Esophagus muscularis mucosa (tissue), 4 donors: ENCODE measurements at regions not wholly inside any gene's neighbourhood (a gene's known extent, or its start where the extent isn't known, plus 50 kb on each side); places are given as distances from the start of the nearest gene placed in this dataset.

Experiments
- DNase-seq: peaks from one replicate; pipeline ENCODE4 v3.0.0-alpha.2; 2017; ENCODE audit errors: extremely low spot score
- H3K27ac ChIP-seq, 4 donors: fragments of 200-600 bp; sonication (generic); replicated peaks in 1 of 4; 1 replicate in 3 of 4; 2 replicates in 1 of 4; pipeline ENCODE4 v1.5.1; 2016 to 2019; ENCODE audit warnings: mild to moderate bottlenecking in 1 of 4
- H3K27me3 ChIP-seq, 4 donors: fragments of 200-600 bp; sonication (generic); one replicate each; pipeline versions ENCODE4 v1.5.1 to v1.6.0; 2016 to 2019
- H3K36me3 ChIP-seq, 4 donors: fragments of 200-600 bp; sonication (generic); one replicate each; pipeline ENCODE4 v1.5.1; 2016 to 2019
- H3K4me1 ChIP-seq, 4 donors: fragments of 200-600 bp; sonication (generic); one replicate each; pipeline ENCODE4 v1.5.1; 2016 to 2019
- H3K4me3 ChIP-seq, 4 donors: fragments of 200-600 bp; sonication (generic); 1 replicate in 2 of 4; 2 replicates in 2 of 4; pipeline ENCODE4 v1.5.1; 2016 to 2019; ENCODE audit warnings: mild to moderate bottlenecking in 4 of 4, moderate library complexity in 1 of 4
- H3K9me3 ChIP-seq, 4 donors: fragments of 200-600 bp; sonication (generic); 1 replicate in 3 of 4; 2 replicates in 1 of 4; pipeline ENCODE4 v1.5.1; 2016 to 2019
- EP300 ChIP-seq: sonication (generic); formaldehyde crosslinking; IDR thresholded peaks from one replicate; pipeline ENCODE4 v1.6.1; 2017; ENCODE audit warnings: antibody characterized with exemption
- POLR2A ChIP-seq: fragments of 450-650 bp; IDR thresholded peaks from one replicate; pipeline ENCODE4 v1.6.1; 2017; ENCODE audit warnings: antibody characterized with exemption, moderate library complexity, mild to moderate bottlenecking, low read depth
- POLR2AphosphoS5 ChIP-seq, 2 donors: sonication (generic); formaldehyde crosslinking; IDR thresholded peaks; one replicate each; pipeline ENCODE4 v1.6.1; 2017; ENCODE audit warnings: antibody characterized with exemption in 2 of 2
- WGBS: methylation state at CpG from one replicate; pipeline ENCODE4 v1.1.5; 2018; 5-methylcytosine and 5-hydroxymethylcytosine counted together
- intact Hi-C: fragments of 100-400 bp; cut with DNase I; formaldehyde crosslinking; loops from one replicate; pipeline ENCODE4 v1.15.1; 2023
- TF ChIP-seq, protein P1 (sequence below), 3 experiments: fragments of 200-600 bp in 2 of 3; fragments of 450-650 bp in 1 of 3; sonication (generic) in 2 of 3; IDR thresholded peaks; one replicate each; pipeline ENCODE4 v1.5.1; 2017 to 2019; ENCODE audit warnings: antibody characterized with exemption in 3 of 3, mild to moderate bottlenecking in 2 of 3, moderate library complexity in 1 of 3

DNA sequence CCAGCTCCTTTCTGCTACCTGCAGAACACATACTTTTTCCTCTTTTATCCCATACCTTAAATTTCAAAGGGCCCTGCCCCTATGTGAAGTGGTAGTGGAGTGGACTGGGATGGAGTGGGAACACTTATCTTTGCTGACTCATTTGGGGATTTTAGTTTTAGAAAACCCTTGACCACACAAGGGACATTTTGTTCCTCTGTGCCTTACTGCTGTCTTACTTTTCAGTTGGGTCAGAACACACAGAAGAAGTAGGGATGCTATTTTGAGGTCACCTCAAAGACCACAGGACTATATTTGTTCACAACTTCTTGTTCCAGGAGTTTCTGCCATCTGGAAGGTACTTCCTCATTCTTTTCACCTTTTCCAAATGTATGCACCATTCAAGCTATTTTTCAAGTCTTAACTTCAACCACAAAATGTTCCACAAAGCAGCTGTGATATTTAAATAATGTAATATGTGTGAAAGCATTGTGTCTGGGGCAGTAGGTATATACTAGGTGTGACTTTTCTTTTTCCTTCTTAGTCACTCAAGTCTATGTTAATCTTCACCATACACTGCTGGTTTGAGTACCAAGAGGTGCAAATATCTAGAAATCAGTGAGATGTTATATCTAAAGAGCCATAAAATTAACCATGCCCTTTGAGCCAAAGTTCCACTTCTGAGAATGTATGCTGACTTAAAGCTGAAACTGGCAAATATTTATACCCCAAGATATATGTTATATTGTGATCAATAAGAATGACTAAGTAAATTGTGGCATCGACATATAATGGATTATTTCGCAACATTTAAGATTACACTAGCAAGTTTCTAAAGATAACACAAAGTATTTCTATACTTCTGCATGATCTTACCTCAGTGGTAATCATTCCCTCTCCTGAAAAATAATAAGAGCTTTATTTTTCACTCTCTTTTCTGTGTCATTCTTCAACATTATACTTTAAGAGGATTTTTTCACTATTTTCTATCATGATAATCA is 308.5 kb downstream of the MRPL39 start:
- H3K9me3 ChIP-seq, result no peaks in the 10 kb centered on the region
- no peak overlapping the region for H3K4me3 ChIP-seq
- no peaks in the 10 kb centered on the region for H3K36me3 ChIP-seq
- WGBS, result 86% methylated on average over 2 of the region's 2 CpGs
- no peak for DNase-seq
- H3K27me3 ChIP-seq, result no peaks in the 10 kb centered on the region
- intact Hi-C loops, result no loop called here
- no peak for TF ChIP-seq POLR2AphosphoS5 (IDR thresholded peaks at IDR 0.05)
- TF ChIP-seq, protein P1, sequence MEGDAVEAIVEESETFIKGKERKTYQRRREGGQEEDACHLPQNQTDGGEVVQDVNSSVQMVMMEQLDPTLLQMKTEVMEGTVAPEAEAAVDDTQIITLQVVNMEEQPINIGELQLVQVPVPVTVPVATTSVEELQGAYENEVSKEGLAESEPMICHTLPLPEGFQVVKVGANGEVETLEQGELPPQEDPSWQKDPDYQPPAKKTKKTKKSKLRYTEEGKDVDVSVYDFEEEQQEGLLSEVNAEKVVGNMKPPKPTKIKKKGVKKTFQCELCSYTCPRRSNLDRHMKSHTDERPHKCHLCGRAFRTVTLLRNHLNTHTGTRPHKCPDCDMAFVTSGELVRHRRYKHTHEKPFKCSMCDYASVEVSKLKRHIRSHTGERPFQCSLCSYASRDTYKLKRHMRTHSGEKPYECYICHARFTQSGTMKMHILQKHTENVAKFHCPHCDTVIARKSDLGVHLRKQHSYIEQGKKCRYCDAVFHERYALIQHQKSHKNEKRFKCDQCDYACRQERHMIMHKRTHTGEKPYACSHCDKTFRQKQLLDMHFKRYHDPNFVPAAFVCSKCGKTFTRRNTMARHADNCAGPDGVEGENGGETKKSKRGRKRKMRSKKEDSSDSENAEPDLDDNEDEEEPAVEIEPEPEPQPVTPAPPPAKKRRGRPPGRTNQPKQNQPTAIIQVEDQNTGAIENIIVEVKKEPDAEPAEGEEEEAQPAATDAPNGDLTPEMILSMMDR (IDR thresholded peaks at IDR 0.05), result no peak
- no peak for TF ChIP-seq POLR2A
- TF ChIP-seq EP300, result no peak
- no peak overlapping the region for H3K27ac ChIP-seq
- no peaks in the 10 kb centered on the region for H3K4me1 ChIP-seq

DNA sequence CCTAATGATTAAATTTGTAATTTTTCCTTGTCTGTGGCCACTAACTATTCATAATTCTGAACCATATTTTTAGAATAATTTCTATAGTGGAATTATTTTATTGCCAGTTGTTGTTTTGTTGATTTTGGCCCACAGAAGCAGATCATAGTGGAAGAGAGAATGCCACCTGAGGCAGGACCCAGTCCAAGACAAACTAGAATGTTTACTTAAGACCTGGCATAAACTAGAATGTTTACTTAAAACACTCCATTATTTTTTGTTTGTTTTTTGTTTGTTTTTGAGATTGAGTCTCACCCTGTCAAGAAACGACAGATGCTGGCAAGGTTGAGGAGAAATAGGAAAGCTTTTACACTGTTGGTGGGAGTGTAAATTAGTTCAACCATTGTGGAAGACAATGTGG is 310.2 kb downstream of the MRPL39 start:
- H3K27me3 ChIP-seq, result no peaks in the 10 kb centered on the region
- no peaks in the 10 kb centered on the region for H3K4me1 ChIP-seq
- intact Hi-C loops, result no loop called here
- no peak overlapping the region for H3K27ac ChIP-seq
- no peak for DNase-seq
- H3K4me3 ChIP-seq, result no peak overlapping the region
- 89% methylated on average over 1 of the region's 1 CpG for WGBS
- no peak for TF ChIP-seq POLR2AphosphoS5 (IDR thresholded peaks at IDR 0.05)
- TF ChIP-seq, protein P1 (IDR thresholded peaks at IDR 0.05), result no peak
- TF ChIP-seq POLR2A, result no peak
- TF ChIP-seq EP300, result no peak
- no peaks in the 10 kb centered on the region for H3K9me3 ChIP-seq
- no peaks in the 10 kb centered on the region for H3K36me3 ChIP-seq

DNA sequence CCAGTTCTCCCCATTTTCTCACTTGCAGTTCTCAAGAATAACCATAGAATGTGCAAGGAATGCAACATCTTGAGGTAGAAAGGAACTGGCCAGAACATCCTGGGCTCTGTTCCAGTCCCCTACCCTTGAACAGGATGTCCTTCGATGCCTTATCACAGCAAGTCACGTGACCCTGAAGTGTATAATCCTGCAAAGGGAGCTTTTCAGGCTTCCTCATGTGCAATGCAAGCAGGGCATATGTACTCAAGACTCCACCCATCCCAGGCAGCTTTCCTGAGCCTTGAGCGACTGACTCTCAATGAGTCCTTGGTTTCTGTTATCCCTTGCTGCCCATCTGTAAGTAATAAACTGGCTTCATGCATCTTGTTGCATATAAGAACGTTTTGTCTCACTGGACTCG is 311.0 kb downstream of the MRPL39 start:
- Histone ChIP-seq H3K4me3 (no peak overlapping the region), H3K4me1 (no peaks in the 10 kb centered on the region), H3K27ac (no peak overlapping the region), H3K27me3 (no peaks in the 10 kb centered on the region), H3K9me3 (no peaks in the 10 kb centered on the region), H3K36me3 (no peaks in the 10 kb centered on the region)
- TF ChIP-seq, protein P1 (IDR thresholded peaks at IDR 0.05), result no peak
- no peak for TF ChIP-seq POLR2A
- no peak for TF ChIP-seq POLR2AphosphoS5 (IDR thresholded peaks at IDR 0.05)
- no peak for TF ChIP-seq EP300
- no peak for DNase-seq
- intact Hi-C loops, result no loop called here
- 87% methylated on average over 5 of the region's 5 CpGs for WGBS

DNA sequence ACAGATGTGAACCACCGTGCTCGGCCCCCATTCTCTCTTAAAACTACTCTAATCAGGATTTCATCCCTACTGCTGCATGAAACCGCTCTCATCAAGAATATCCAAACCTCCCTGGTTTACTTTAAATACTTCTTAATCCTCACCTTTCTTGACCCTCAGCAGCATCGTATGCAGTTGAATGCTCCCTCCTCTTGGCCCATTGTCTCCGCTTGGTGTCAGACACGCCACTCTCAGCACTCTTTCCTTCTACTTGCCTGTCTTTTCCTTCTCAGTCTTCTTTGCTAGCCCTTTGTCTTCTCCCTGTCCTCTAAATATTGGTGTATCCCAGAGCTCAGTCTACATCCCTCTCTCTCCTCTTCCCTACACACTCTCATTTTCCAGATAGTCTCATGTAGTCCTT is 314.9 kb downstream of the MRPL39 start:
- H3K9me3 ChIP-seq, result no peaks in the 10 kb centered on the region
- TF ChIP-seq, protein P1 (IDR thresholded peaks at IDR 0.05), result no peak
- no peak for TF ChIP-seq POLR2AphosphoS5 (IDR thresholded peaks at IDR 0.05)
- TF ChIP-seq POLR2A, result no peak
- no peak for TF ChIP-seq EP300

More for the DNA sequence above, 314.9 kb downstream of the MRPL39 start:
- H3K36me3 ChIP-seq, result no peaks in the 10 kb centered on the region
- H3K27me3 ChIP-seq, result no peaks in the 10 kb centered on the region
- WGBS, result 88% methylated on average over 6 of the region's 6 CpGs
- intact Hi-C loops, result no loop called here
- no peak overlapping the region for H3K27ac ChIP-seq
- DNase-seq, result no peak
- no peak overlapping the region for H3K4me3 ChIP-seq
- no peaks in the 10 kb centered on the region for H3K4me1 ChIP-seq
